GM12874 (cell line): ENCODE measurements at regions not wholly inside any gene's neighbourhood (a gene's known extent, or its start where the extent isn't known, plus 50 kb on each side); places are given as distances from the start of the nearest gene placed in this dataset.

ENCODE experiments used
- CTCF ChIP-seq: IDR thresholded peaks from 2 replicates; pipeline ENCODE4 v1.5.1; 2011; ENCODE audit warnings: low read depth, mild to moderate bottlenecking, control low read depth, low read length, moderate library complexity; ENCODE audit not compliant: insufficient read depth

GRCh38 chr9:115766370-115766955 lies 387.1 kb upstream of the PAPPA start:
- no peak for TF ChIP-seq CTCF

- no peak for TF ChIP-seq CTCF
These were observed 383.1 kb upstream of the PAPPA start for GRCh38 chr9:115770521-115770920.

- TF ChIP-seq CTCF, result no peak
These were observed 377.9 kb upstream of the PAPPA start for GRCh38 chr9:115775659-115776058.

- TF ChIP-seq CTCF, result no peak
These were observed 376.0 kb upstream of the PAPPA start for GRCh38 chr9:115777610-115778009.

GRCh38 chr9:115781070-115781736 lies 372.4 kb upstream of the PAPPA start:
- TF ChIP-seq CTCF, result no peak

GRCh38 chr9:115786321-115786720 lies 367.3 kb upstream of the PAPPA start:
- TF ChIP-seq CTCF, result no peak

- no peak for TF ChIP-seq CTCF
These were observed 363.1 kb upstream of the PAPPA start for GRCh38 chr9:115790520-115790919.
